Fibroblast of skin of right quadriceps (primary cell): ENCODE measurements at regions not wholly inside any gene's neighbourhood (a gene's known extent, or its start where the extent isn't known, plus 50 kb on each side); places are given as distances from the start of the nearest gene placed in this dataset.

ENCODE experiments used
- DNase-seq: peaks from one replicate; pipeline ENCODE4 v3.0.0-alpha.2; 2013

- DNase-seq, result no peak
Measured at GRCh38 chr10:105503714-105504113, 862.6 kb downstream of the SORCS3 start.

DNA sequence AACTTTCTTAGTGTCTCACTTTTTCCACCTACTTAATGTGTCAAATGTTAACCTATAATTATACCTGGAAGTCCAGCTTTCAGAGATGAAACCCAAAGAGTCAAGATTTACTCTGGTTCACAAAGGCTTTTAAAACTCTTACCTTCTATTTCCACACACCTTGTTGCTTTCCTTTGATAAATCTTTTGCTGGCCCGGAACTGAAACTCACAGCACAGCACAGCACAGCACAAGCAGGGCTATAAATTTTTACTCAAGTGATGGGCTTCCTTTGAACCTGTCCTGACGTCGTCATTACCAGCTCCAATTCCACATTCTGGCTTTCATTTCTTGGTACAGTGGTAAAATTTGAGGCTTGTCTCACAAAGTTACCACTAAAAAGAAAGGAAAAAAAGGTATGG, 861.0 kb downstream of the SORCS3 start:
- DNase-seq, result no peak

DNA sequence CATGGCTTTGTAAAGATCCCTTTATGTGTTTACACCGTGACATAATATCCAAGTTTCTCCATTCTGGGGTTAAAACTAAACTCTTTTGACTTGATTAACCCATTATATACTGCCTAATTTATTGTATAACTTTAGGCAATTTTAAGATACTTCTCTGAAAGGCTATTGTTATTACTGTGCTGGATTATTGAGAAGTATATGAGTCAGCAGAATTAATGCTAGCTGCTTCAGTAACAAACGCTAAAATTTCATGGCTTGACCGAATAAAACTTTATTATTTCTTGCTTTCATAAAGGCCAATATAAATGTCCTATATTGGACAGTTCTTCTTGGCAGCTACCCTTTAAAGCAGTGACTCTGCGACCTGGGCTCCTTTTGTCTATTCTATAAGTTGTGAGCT, 853.9 kb downstream of the SORCS3 start:
- DNase-seq, result no peak

- no peak for DNase-seq
Measured at GRCh38 chr10:105494303-105494702, 853.2 kb downstream of the SORCS3 start.

DNA sequence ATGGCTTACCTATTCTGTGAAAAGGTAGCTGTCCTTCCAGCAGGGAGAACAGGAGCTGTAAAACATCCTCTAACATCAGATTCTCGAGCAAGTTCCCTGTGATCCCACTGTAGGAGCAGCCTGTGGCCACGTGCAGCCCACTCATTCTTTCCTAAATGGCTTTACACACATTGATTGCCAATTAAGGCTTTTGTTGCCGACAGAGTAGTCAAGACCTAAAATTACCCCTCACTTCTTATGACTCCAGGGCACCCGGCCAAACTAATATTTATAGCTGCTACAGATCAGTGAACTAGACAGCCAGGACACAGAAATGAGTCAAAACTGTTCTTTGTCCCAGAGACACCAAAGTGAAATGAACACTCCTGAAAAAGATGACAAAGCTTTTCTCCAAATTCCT, 832.1 kb downstream of the SORCS3 start:
- DNase-seq, result no peak

DNA sequence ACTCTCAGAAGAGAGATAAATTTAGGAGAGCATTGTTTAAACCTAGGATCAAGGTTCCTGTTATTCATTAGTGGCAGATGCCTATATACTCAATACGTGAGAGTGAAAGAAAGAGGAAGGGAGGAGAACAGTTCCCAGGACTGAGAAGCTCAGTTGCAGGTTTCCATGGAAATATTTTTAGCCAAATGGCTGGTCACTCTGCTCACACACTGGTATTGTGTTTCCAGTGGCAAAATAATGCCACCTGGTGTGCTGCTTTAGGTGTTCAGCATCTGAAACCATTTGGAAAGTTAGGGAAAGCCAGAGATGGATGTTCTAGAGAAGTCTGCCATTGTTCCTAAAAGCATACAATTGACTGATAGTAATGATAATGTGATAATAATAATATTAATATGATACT, 827.7 kb downstream of the SORCS3 start:
- no peak for DNase-seq

DNA sequence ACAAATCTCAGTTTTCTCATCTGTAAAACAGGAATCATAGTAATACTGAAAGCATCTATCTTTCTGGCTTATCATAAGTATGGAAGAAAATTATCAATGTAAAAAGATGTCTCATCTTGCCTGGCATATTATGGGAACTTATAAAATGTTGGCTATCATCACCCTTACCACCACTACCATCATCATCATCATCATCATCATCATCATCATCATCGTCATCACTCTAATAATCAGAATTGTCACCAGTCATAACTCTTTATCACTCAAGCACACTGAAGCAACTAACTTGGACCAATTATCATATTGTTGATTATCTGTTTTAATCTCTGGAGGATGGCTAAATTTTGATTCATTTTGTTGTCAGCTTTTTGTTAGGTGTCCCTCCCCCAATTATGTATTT, 825.4 kb downstream of the SORCS3 start:
- DNase-seq, result no peak

DNA sequence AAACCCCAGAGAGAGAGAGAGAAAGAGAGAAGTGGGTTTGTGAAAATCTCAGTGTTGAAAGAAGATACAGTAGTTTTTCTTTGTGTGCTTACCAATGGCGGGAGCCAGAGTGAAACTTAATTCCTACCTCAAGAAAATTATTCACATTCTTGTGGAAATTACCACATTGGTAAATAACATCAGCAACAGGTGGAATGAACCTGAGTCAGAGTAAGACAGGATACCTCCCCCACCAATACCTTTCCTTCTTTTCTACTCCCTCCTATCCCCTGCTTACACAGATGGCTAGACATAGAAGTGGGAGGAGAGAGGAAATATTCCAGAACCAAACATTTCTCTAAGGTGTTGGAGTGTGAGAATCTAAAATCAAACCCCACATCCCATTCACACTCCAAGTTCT, 793.9 kb downstream of the SORCS3 start:
- no peak for DNase-seq

DNA sequence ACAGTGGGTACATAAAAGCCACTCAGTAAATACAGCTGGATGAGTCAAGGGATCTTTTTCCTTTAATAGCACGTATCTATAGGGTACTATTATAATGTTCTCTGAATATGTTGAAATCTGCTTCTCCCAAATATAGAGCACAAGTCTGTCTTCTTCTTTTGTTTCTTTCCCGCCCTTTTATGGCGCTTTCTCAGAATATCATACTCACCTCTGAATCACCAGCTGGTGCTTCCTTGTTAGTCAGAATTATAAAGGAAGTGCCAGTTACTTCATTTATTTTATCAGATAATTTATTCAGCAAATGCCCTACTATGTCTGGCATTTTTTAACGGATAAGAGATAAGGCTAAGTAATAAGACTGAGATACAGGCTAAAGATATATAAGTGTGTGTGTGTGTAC, 772.9 kb downstream of the SORCS3 start:
- DNase-seq, result no peak

DNA sequence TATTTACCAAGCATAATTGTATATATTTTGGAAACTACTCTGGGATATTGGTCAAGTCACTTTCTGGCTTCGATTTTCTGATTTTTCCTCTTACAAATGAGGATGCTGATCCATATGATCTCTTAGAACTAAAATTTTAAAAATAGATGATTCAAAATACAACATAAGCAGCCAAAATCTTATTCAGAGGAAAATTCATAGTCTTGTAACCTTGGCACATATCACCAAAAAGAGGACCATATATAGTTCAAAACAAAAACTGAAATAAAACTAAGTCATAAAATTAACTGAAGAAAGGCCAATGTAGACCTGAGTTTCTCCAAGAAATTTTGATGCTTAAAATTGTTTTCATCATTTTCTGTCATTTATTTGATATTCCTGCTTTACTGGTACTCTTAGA, 768.3 kb downstream of the SORCS3 start:
- no peak for DNase-seq

DNA sequence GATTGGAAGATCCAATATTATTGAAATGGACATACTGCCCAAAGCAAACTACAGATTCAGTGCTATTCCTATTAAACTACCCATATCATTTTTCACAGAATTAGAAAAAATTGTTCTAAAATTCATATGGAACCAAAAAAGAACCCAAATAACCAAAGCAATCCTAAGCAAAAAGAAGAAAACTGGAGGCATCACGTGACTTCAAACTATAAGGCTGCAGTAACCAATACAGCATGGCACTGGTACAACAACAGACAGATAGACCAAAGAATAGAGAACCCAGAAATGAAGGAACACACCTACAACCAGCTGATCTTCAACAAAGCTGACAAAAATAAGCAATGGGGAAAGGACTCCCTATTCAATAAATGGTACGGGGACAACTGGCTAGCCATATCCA, 765.4 kb downstream of the SORCS3 start:
- DNase-seq, result no peak

DNA sequence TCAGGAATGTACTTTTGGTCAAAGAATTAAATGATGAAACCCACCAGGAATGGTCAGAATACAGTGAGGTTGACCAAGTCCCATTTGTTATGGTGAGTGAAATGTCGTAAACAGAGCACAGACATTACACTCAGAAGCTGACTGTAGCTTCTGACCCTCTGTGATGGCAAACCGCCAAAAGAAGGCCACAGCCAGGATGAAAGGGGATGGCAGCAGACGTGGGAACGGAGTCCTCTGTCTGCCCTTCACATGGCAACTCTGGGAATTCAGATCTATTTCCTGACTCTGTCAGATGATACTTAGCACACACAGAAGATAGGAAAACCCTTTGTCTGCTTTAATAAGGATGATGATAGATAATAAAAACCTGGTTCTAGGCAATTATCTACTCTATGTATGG, 757.1 kb downstream of the SORCS3 start:
- DNase-seq, result peak; percentile 2

DNA sequence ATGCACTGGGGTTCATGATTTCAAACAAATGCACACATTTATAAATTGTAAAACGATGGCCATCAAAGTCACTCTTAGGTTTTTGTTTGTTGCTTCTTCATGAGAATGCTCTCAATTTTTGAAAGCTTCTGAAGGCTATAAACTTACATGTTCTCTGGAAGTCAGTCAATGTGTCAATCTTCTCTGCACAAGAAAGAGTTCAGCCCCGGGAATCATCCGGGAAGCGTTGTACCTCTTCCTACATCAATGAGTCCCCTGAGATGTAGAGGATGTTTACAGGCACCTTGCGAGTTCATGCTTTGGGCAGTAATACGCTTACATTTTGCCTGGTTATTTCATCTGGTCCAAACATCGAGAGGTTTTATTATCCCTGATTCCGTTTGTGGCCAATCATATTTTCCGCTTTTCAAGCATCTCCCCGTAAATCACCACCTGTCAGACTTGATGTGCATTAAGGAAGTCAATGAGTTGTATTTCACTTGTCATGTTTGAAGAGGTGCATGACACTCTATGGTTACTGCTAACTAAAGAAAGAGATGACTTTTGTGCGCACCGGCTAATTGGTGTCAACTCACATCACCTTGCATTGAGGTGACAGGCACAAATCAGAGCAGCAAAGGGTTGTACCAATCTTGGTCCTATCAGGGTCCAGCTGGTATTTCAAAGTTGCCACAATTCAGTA, 750.7 kb downstream of the SORCS3 start:
- no peak for DNase-seq

DNA sequence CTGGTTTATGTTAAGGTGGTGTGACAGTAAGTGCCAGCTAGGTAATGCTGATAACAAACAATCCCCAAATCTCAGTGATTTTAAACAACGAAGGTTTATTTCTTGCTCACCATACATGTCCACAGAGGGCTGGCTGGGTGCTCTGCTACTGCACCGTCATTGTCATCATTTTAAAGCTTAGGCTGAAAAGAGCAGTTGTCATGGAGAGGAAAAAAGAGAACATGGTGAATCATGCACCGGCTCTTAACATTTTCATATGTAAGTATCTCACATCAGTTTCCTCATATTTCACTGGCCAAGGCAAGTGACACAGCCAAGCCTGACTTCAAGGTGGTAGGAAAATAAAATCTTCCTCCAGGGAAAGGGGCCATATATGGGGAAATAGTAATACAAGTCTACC, 746.9 kb downstream of the SORCS3 start:
- no peak for DNase-seq

- DNase-seq, result no peak
Measured at GRCh38 chr10:105383978-105384377, 742.9 kb downstream of the SORCS3 start.

- no peak for DNase-seq
Measured at GRCh38 chr10:105370692-105371091, 729.6 kb downstream of the SORCS3 start.

- DNase-seq, result no peak
Measured at GRCh38 chr10:105359708-105360107, 718.6 kb downstream of the SORCS3 start.

GRCh38 chr10:105358911-105359310, 717.8 kb downstream of the SORCS3 start:
- peak; percentile 68 for DNase-seq

- DNase-seq, result no peak
Measured at GRCh38 chr10:105356626-105357025, 715.5 kb downstream of the SORCS3 start.

- DNase-seq, result no peak
Measured at GRCh38 chr10:105354010-105354409, 712.9 kb downstream of the SORCS3 start.

GRCh38 chr10:105352827-105353226, 711.7 kb downstream of the SORCS3 start:
- no peak for DNase-seq

DNA sequence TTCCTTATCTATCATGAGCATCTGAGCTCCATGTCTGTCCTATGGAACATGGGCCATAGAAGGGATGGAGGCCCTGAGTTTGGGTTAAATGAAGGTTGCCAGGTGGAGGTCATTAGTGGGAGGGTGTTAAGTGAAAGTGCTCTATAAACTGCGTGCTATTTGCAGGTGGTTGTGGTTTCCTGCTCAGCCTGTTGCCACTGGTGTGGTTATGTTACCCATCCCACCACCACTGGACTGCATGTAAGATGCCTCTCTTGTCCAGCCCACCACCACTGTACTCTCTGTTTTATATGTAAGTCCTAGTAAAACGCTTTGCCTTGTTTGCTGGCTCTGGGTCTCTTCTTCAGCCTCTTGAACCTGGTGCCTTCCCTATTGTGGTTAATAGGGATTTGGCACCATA, 711.2 kb downstream of the SORCS3 start:
- DNase-seq, result no peak

DNA sequence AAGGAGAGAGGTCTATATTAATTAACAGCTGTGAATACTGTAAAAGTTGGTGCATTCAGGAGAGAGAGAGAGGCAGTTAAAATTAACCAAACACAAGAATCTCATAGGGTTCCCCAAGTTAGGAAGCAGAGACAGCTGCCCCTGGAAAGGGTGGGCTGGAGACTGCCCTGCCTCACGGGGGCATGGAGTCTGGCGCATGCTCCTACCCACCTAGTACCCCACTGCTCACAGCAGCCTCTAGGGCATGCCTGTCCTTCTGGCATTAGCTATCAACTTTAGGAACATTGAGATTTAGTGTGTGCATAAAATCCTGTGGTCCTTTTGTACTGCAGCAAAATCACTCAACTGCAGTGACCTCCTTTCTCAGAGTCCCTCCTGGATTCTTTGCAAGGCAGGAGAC, 710.1 kb downstream of the SORCS3 start:
- DNase-seq, result no peak

GRCh38 chr10:105347487-105347886, 706.4 kb downstream of the SORCS3 start:
- peak; percentile 2 for DNase-seq

- no peak for DNase-seq
Measured at GRCh38 chr10:105342606-105343005, 701.5 kb downstream of the SORCS3 start.

DNA sequence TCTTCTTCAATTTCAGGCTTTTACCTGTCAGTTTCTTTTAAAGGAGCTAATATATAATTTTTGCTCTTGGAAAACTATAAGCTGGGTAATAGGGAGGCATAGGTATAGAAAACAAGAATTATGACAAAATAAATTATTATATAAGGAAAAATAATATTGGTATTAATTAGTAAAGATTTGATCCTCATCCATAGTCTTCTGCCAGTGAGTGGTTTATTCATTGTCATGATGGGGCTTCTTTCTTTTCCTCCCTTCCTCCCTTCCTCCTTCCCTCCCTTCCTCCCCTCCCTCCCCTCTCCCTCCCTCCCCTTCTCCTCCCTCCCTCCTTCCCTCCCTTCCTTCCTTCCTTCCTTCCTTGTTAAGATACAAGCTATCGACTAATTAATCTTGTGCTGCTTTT, 698.6 kb downstream of the SORCS3 start:
- no peak for DNase-seq
